Femur (tissue), 1 donor: ENCODE measurements at regions not wholly inside any gene's neighbourhood (a gene's known extent, or its start where the extent isn't known, plus 50 kb on each side); places are given as distances from the start of the nearest gene placed in this dataset.
A peak's percentile ranks its signal among the peaks of the same experiment; 100 is the strongest.

Experiments
- DNase-seq: peaks from one replicate; pipeline ENCODE4 v3.0.0-alpha.2; 2017

DNA sequence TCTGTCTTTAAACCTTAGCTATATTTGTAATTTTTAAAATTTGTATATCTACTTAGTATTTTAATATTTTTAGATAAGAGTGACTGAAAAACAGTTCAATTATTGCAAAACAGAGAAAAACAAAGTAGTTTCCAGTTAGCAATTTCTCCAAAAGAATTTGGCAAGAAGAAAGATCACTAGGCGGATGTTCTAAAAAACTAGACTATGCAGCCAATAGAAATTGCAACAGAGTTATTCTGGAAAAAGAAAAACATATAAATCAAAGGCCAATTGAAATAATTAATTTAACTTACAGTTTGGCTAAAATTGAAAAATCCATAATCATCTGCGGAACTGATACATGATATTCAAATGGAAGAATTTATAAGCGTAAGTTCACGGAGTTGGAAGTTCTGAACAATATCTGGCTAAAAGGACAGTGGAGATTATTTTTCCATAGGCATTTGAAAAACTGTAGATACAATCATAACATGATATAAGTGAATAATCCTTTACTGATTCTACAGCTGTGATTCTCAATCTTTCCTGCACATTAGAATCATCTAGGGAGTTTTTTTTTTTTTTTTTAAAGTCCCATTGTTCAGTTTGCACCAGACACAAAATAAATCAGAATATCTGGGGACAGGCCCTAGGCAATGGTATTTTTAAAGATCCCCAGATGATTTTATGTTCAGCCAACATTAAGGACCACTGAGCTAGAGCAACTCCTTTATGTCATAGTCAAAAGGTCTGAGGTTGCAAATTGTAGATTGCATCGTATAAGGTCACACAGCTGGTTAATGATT lies 605.1 kb upstream of the DAB2 start:
- DNase-seq = no peak

DNA sequence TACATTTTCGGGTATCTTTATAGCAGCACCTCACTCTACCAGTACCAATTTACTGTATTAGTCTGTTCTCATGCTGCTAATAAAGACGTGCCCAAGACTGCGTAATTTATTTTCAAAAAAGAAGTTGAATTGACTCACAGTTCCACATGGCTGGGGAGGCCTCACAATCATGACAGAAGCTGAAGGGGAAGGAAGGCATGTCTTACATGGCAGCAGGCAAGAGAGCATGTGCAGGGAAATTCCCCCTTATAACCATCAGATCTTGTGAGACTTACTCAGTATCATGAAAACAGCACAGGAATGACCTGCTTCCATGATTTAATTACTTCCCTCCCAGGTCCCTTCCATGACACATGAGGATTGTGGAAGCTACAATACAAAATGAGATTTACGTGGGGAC lies 602.6 kb upstream of the DAB2 start:
- no peak for DNase-seq

DNA sequence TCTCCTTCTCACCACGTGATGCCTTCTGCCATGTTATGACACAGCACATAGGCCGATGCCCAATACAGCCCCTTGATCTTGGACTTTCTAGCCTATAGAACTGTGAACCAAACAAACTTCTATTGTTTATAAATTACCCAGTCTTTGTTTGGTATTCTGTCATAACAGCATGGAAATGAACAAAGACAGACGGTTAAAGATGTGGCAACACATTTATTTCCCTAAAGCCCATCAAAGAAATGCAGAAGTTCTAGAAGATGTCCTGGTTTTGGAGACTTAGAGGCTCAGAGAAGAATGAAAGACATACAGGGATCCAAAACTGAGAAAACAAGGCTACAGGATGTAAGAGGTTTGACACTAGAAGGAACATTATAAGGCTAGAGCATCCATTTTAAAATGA lies 600.8 kb upstream of the DAB2 start:
- no peak for DNase-seq

- DNase-seq = no peak
Observed at GRCh38 chr5:40022057-40022456, 597.3 kb upstream of the DAB2 start.

DNA sequence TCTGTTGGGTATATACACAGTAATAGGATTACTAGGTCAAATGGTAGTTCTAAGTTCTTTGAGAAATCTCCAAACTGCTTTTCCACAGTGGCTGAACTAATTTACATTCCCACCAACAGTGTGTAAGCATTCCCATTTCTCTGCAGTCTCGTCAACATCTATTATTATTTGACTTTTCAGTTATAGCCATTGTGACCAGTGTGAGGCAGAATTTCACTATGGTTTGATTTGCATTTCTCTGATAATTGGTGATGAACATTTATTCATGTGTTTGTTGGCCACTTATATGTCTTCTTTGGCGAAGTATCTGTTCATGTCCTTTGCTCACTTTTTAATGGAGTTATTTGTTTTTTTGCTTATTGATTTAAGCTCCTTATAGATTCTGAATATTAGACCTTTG lies 596.2 kb upstream of the DAB2 start:
- no peak for DNase-seq

DNA sequence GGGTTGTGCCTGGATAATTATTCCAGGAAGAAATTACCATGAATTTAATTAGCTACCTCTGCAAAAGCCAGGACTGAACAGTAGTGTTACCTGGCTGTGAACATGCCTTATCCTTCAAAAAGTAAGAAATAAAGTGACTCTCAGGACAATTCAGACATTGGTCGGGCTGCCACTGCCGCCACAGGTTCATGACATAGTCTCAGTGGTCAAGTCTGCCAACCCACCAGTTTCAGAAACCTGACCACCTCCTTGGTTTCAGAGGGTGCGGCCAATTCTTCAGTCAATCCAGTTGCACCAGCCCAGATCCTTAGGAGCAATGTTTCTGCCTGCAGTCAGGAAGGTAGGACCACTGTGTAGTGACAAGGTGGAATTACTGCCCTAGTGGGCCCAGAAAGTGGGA lies 593.1 kb upstream of the DAB2 start:
- no peak for DNase-seq

DNA sequence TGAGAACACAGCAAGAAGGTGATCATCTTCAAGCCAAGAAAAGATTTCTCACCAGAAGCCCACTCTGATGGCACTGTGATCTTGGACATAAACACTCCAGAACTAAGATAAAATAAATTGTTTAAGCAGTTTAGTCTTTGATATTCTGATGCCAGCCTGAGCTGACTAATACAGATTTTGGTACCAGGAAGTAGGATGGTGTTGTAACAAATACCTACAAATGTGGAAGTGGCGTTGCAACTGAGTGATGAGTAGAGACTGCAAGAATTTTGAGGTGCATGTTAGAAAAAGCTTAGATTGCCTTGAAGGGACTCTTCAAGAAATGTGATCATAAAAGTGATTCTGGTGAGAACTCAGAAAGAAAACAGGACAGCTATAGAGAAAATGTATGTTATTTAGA lies 592.4 kb upstream of the DAB2 start:
- no peak for DNase-seq

- no peak for DNase-seq
Observed at GRCh38 chr5:40010436-40010835, 585.7 kb upstream of the DAB2 start.

DNA sequence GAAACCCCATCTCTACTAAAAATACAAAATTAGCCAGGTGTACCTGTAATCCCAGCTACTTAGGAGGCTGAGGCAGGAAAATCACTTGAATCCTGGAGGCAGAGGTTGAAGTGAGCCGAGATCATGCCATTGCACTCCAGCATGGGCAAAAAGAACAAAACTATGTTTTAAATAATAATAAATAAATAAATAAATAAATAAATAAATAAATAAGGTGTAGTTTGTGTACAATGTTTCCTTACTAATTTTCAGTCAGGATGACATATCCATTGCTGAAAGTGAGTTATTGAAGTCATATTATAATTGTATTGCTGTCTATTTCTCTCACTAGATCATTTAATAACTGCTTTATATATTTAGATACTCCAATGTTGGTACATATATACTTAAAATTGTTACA lies 581.5 kb upstream of the DAB2 start:
- DNase-seq = no peak

DNA sequence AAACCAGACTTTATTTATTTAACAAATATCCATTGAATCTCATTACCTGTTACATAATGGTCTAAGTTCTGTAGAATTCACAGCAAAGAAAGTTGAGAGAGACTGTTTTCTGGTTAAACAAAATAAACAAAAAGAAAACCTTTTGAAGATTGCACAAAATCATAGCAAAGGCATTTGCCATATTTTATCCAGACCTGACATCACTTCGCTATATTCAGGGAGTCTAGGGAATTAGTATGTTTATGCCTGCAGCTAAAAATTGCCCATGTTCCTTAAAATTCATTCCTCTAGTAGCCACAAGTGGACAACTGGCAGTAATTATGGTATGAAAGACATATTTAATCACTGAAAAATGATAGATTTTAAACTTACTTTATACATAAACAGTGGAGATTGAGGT lies 577.0 kb upstream of the DAB2 start:
- no peak for DNase-seq

DNA sequence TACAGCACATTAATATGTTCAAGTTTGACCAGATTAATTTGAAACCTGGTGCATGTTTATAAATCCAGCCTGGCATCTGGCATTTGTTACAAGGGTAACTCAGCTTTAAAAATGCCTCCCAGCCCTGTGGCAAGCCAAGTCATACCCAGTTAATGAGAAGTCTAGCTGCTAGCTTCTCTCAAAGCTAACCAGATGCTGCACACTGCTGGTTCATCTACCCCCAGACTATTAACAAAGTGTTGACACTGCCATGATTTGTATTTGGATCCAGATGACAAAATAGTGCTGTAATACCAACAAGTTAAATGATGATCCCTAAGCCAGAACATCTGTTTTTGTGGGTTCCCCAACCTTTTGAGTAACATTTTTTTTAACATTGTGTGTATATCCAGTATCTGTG lies 573.7 kb upstream of the DAB2 start:
- DNase-seq = no peak

DNA sequence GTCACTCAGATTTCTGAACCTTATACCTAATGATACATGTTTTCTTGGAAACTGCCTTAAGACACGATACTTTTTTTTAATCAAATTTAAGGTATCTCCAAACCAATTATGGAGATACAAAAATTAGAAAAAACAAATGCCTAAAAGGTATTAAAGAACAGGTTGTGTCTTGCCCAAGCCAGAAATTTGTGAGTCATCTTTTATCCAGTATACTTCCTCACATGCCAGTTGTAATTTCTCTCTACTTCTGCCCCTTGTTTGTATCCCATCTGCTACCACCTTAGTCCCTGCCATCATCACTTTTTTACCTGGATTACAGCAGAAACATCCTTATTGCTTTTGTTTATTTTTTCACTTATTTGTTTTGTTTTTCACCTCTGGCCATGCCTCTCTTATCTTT lies 571.2 kb upstream of the DAB2 start:
- no peak for DNase-seq

GRCh38 chr5:39992617-39993202 lies 567.9 kb upstream of the DAB2 start:
- DNase-seq = no peak

DNA sequence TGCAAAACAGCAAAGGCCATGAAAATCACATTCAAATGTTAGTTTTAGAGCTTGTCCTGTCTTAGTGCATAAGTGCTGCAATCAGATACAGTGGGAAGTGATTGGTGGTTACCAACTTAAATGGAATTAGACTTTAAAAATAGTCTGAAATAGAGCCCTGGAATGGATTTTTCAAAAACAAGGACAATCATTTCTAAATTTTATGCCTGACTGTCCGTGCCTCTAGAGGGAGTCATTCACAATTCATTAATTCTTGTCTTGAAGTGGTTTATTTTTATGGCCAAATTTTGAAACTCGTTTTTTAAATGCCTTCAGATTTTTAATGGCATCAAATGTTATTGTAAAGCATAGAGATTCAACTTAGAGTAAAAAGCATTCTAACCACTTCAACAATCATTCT lies 561.8 kb upstream of the DAB2 start:
- DNase-seq = no peak

- DNase-seq = no peak
Observed at GRCh38 chr5:39980056-39980455, 555.3 kb upstream of the DAB2 start.

- DNase-seq = peak; percentile 42
Observed at GRCh38 chr5:39977066-39977655, 552.4 kb upstream of the DAB2 start.

DNA sequence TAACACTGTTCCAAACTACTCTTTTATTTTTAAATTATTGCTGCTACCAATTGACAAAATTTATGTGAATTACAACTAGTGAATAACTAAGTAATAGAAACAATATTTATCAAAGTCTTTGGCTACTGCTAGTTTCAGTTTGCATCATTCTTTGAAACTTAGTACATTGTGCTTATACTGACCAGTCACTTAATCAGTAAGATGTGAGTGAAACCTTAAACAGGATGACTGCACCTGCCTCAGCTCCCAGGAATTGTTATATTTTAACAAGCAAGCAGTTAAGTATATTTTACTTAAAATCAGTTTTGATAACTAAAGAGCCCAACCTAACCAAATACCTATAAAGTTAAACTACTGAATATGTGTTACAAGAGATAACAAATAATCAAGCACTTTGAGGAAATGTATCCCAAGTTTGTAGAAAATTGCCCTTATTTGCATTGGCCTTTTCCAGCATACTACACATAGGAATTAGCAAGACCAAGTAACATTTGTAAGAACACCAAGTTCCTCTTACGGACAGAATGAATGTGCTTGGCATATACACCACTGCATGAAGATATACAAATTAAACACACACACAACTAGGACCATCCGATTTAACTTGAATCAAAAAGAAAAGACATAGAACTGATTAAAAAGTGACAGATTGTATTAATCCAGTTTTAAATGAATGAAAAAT lies 545.5 kb upstream of the DAB2 start:
- DNase-seq = no peak

GRCh38 chr5:39968381-39968780 lies 543.6 kb upstream of the DAB2 start:
- DNase-seq = no peak

DNA sequence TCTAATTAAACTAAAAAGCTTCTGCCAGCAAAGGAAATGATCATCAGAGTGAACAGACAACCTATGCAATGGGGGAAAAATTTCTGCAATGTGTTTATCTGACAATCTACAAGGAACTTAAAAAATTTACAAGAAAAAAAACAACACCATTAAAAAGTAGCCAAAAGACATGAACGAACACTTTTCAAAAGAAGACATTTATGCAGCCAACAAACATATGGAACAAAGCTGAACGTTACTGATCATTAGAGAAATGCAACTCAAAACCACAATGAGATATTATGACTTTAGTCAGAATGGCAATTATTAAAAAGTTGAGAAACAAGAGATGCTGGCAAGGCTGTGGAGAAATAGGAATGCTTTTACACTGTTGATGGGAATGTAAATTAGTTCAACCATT lies 530.4 kb upstream of the DAB2 start:
- DNase-seq = no peak

DNA sequence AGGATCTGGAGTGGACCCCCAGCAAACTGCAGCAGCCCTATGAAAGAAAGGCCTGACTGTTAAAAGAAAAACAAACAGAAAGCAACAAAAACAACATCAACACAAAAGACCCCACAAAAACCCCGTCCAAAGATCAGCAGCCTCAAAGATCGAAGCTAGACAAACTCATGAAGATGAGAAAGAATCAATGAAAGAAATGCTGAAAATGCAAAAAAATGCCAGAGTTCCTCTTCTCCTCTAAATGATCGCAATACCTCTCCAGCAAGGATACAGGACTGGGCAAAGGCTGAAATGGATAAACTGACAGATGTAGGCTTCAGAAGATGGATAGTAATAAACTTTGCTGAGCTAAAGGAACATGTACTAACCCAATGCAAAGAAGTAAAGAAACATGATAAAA lies 526.3 kb upstream of the DAB2 start:
- no peak for DNase-seq

GRCh38 chr5:39948867-39949468 lies 524.2 kb upstream of the DAB2 start:
- peak; percentile 48 for DNase-seq

- no peak for DNase-seq
Observed at GRCh38 chr5:39948341-39948740, 523.6 kb upstream of the DAB2 start.

GRCh38 chr5:39947657-39948056 lies 522.9 kb upstream of the DAB2 start:
- peak; percentile 28 for DNase-seq
